GM12878 (cell line): ENCODE measurements at regions not wholly inside any gene's neighbourhood (a gene's known extent, or its start where the extent isn't known, plus 50 kb on each side); places are given as distances from the start of the nearest gene placed in this dataset.

Experiments used
- ATAC-seq: fragments of 200-7000 bp; cut with Tn5 transposase; 3 replicates; pipeline ENCODE4 v1.9.1; 2020; ENCODE audit warnings: mild to moderate bottlenecking, moderate library complexity
- BruUV-seq: library from RNA; stranded (reverse); fragments of 400-500 nt; replicated peaks from 2 replicates; lab custom pipeline; 2021; lab: Mats Ljungman, UMichigan
- CTCF ChIA-PET: fragments of 300-600 bp; sonication (Branson Sonifier 250); formaldehyde crosslinking; extraction: SDS; loops from one replicate; lab custom pipeline; 2021; ENCODE audit warnings: inconsistent platforms; lab: Yijun Ruan, JAX
- POLR2A ChIA-PET: fragments of 350-600 bp; formaldehyde crosslinking; extraction: SDS; loops from one replicate; lab custom pipeline; 2021; ENCODE audit warnings: inconsistent platforms; lab: Charles Lee
- RAD21 ChIA-PET: fragments of 300-600 bp; sonication (Branson Sonifier 250); formaldehyde crosslinking; loops from one replicate; lab custom pipeline; 2023; ENCODE audit warnings: antibody characterized with exemption; ENCODE audit not compliant: unreplicated experiment; lab: Charles Lee
- SMC1A ChIA-PET: fragments of 300-600 bp; sonication (Branson Sonifier 250); formaldehyde crosslinking; loops from one replicate; lab custom pipeline; 2023; ENCODE audit not compliant: unreplicated experiment, uncharacterized antibody; lab: Charles Lee
- DNase-seq: peaks from one replicate; pipeline ENCODE4 v3.0.0-alpha.2; 2011; ENCODE audit warnings: low read depth, low spot score
- FAIRE-seq: peaks from 3 replicates; lab custom pipeline; 2011; peaks lifted over from hg19 to GRCh38; lab: Jason Lieb, UNC
- H2AFZ ChIP-seq: 2 replicates; pipeline ENCODE4 v1.6.0; 2011; ENCODE audit warnings: low read depth, low read length, control low read depth; ENCODE audit not compliant: control insufficient read depth
- H3K27ac ChIP-seq: 2 replicates; pipeline ENCODE4 v1.5.1; 2011; ENCODE audit warnings: control low read depth; ENCODE audit not compliant: control insufficient read depth, insufficient read depth
- H3K27me3 ChIP-seq, 2 experiments: replicated peaks in 1 of 2; 2 replicates each; pipeline versions ENCODE4 v1.6.0 to v1.6.1; 2011; ENCODE audit warnings: low read length in 1 of 2; ENCODE audit not compliant: control insufficient read depth in 2 of 2, insufficient read depth in 2 of 2
- H3K36me3 ChIP-seq, 2 experiments: 2 replicates each; pipeline ENCODE4 v1.5.1; 2011; ENCODE audit warnings: low read length in 1 of 2; ENCODE audit not compliant: control insufficient read depth in 2 of 2, insufficient read depth in 2 of 2
- H3K4me1 ChIP-seq: 2 replicates; pipeline ENCODE4 v1.6.1; 2011; ENCODE audit warnings: mild to moderate bottlenecking, low read length, moderate library complexity, mixed read lengths; ENCODE audit not compliant: control insufficient read depth, insufficient read depth
- H3K4me2 ChIP-seq: 2 replicates; pipeline ENCODE4 v1.6.0; 2011; ENCODE audit warnings: control low read depth; ENCODE audit not compliant: control insufficient read depth, insufficient read depth
- H3K4me3 ChIP-seq: fragments of 200-600 bp; sonication (generic); 2 replicates; pipeline ENCODE4 v1.5.1; 2016
- H3K79me2 ChIP-seq: 2 replicates; pipeline ENCODE4 v1.6.0; 2011; ENCODE audit warnings: low read length; ENCODE audit not compliant: control insufficient read depth, insufficient read depth
- H3K9ac ChIP-seq: 2 replicates; pipeline ENCODE4 v1.8.0; 2011; ENCODE audit warnings: low read length, control low read depth, mixed read lengths; ENCODE audit not compliant: control insufficient read depth, insufficient read depth
- H3K9me3 ChIP-seq: replicated peaks from 3 replicates; pipeline ENCODE4 v1.5.1; 2011; ENCODE audit warnings: mild to moderate bottlenecking, low read length; ENCODE audit not compliant: control insufficient read depth, insufficient read depth
- H4K20me1 ChIP-seq: 2 replicates; pipeline ENCODE4 v1.6.0; 2011; ENCODE audit not compliant: control insufficient read depth, insufficient read depth
- BHLHE40 ChIP-seq, 2 experiments: fragments of 450-650 bp in 1 of 2; IDR thresholded peaks; 2 replicates each; pipeline ENCODE4 v1.6.1; 2011 to 2017; ENCODE audit warnings: low read depth in 2 of 2, borderline replicate concordance in 1 of 2, improper control_type of control experiment in 1 of 2, low read length in 1 of 2, mild to moderate bottlenecking in 1 of 2
- CBX5 ChIP-seq: sonication (generic); IDR thresholded peaks from 2 replicates; pipeline ENCODE4 v1.6.1; 2016; ENCODE audit warnings: low read depth, moderate library complexity, mild to moderate bottlenecking, inconsistent platforms
- EP300 ChIP-seq, 2 experiments: fragments of 150-350 bp in 1 of 2; IDR thresholded peaks; 2 replicates each; pipeline ENCODE4 v1.6.1; 2011 to 2012; ENCODE audit warnings: low read depth in 2 of 2, low read length in 2 of 2, borderline replicate concordance in 1 of 2, improper control_type of control experiment in 1 of 2, inconsistent platforms in 1 of 2; ENCODE audit not compliant: control insufficient read depth in 1 of 2
- EZH2 ChIP-seq: IDR thresholded peaks from 2 replicates; pipeline ENCODE4 v1.6.1; 2012; ENCODE audit warnings: low read depth, mild to moderate bottlenecking, control low read depth, inconsistent platforms, low read length, borderline replicate concordance; ENCODE audit not compliant: control insufficient read depth
- GABPA ChIP-seq: IDR thresholded peaks from 2 replicates; pipeline ENCODE4 v1.6.1; 2014; ENCODE audit warnings: antibody characterized with exemption, low read depth, mild to moderate bottlenecking, inconsistent platforms
- IRF5 ChIP-seq: fragments of 450-650 bp; IDR thresholded peaks from 2 replicates; pipeline ENCODE4 v1.6.1; 2017; ENCODE audit warnings: borderline replicate concordance
- KAT2A ChIP-seq: conservative IDR thresholded peaks from 2 replicates; pipeline ENCODE4 v1.6.1; 2011; ENCODE audit warnings: low read depth, low read length; ENCODE audit not compliant: control insufficient read depth
- MEF2B ChIP-seq: fragments of 450-650 bp; IDR thresholded peaks from 2 replicates; pipeline ENCODE4 v1.6.1; 2018; ENCODE audit warnings: mild to moderate bottlenecking, moderate library complexity; ENCODE audit not compliant: partially characterized antibody, poor library complexity, severe bottlenecking
- NKRF ChIP-seq: fragments of 450-650 bp; conservative IDR thresholded peaks from 2 replicates; pipeline ENCODE4 v1.6.1; 2017; ENCODE audit warnings: mild to moderate bottlenecking, moderate library complexity
- NRF1 ChIP-seq: conservative IDR thresholded peaks from 2 replicates; pipeline ENCODE4 v1.6.1; 2011; ENCODE audit warnings: mild to moderate bottlenecking, low read depth, low read length, improper control_type of control experiment
- PAX5 ChIP-seq: IDR thresholded peaks from 2 replicates; pipeline ENCODE4 v1.6.1; 2011; ENCODE audit warnings: low read depth, low read length, borderline replicate concordance
- RUNX3 ChIP-seq: IDR thresholded peaks from 2 replicates; pipeline ENCODE4 v1.6.1; 2012; ENCODE audit warnings: low read length, inconsistent platforms
- SMC3 ChIP-seq: IDR thresholded peaks from 2 replicates; pipeline ENCODE4 v1.6.1; 2011; ENCODE audit warnings: low read length, improper control_type of control experiment, borderline replicate concordance
- SP1 ChIP-seq: IDR thresholded peaks from one replicate; pipeline ENCODE4 v1.6.1; 2011; ENCODE audit warnings: low read depth, low read length
- STAT3 ChIP-seq: IDR thresholded peaks from 2 replicates; pipeline ENCODE4 v1.6.1; 2011; ENCODE audit warnings: low read depth, low read length, improper control_type of control experiment
- SUZ12 ChIP-seq: fragments of 200-600 bp; sonication (generic); IDR thresholded peaks from one replicate; pipeline ENCODE4 v1.6.1; 2018; ENCODE audit warnings: antibody characterized with exemption, mild to moderate bottlenecking; ENCODE audit not compliant: unreplicated experiment
- USF1 ChIP-seq: IDR thresholded peaks from 2 replicates; pipeline ENCODE4 v1.6.1; 2011; ENCODE audit warnings: borderline replicate concordance, low read depth, mild to moderate bottlenecking, moderate library complexity, mixed read lengths, low read length; ENCODE audit not compliant: insufficient read depth; ENCODE audit errors: extremely low read length
- ZBTB11 ChIP-seq: fragments of 450-650 bp; formaldehyde crosslinking; IDR thresholded peaks from 2 replicates; pipeline ENCODE4 v1.5.0; 2022; ENCODE audit warnings: mild to moderate bottlenecking, missing genetic modification characterization
- WGBS: methylation state at CpG from one replicate; pipeline ENCODE4 v1.1.6; 2016; ENCODE audit warnings: low lambda C conversion rate; ENCODE audit not compliant: insufficient replicate concordance, insufficient coverage; ENCODE audit errors: missing lambda C conversion rate; 5-methylcytosine and 5-hydroxymethylcytosine counted together
- in situ Hi-C: fragments of 300-500 bp; cut with MboI; formaldehyde crosslinking; loops from 9 replicates; pipeline ENCODE4 v1.14.3; 2018; ENCODE audit warnings: mixed read lengths
- intact Hi-C: fragments of 100-400 bp; cut with micrococcal nuclease; formaldehyde crosslinking; loops from one replicate; pipeline ENCODE4 v1.14.2; 2022; ENCODE audit not compliant: unreplicated experiment

- TF ChIP-seq CBX5 (no peak), SP1 (no peak), SMC3 (no peak), IRF5 (no peak), EZH2 (no peak), MEF2B (no peak), BHLHE40 (IDR thresholded peaks at IDR 0.05; ENCODE audit: borderline replicate concordance in 1 of 2, low read depth in 2 of 2, low read length in 1 of 2) (no peak), ZBTB11 (CRISPR knock-in tag) (no peak), NKRF (no peak), PAX5 (no peak), USF1 (no peak), NRF1 (no peak), SUZ12 (no peak), STAT3 (no peak), GABPA (no peak), EP300 (IDR thresholded peaks at IDR 0.05; ENCODE audit: borderline replicate concordance in 1 of 2, control insufficient read depth in 1 of 2, low read depth in 2 of 2, low read length in 2 of 2) (no peak), RUNX3 (no peak), KAT2A (no peak)
- H3K4me2 ChIP-seq, result no peak overlapping the region
- POLR2A ChIA-PET, result no interaction called here
- intact Hi-C loops (no loop called here), in situ Hi-C loops (no loop called here)
- H4K20me1 ChIP-seq, result no peaks in the 10 kb centered on the region
- H2AFZ ChIP-seq, result no peak overlapping the region
- no peaks in the 10 kb centered on the region for H3K4me1 ChIP-seq
- no peaks in the 10 kb centered on the region for H3K79me2 ChIP-seq
- H3K27ac ChIP-seq, result no peak overlapping the region
- FAIRE-seq, result no peak
- no peak for ATAC-seq
- no peaks in the 10 kb centered on the region for H3K9me3 ChIP-seq
- RAD21 ChIA-PET, result no interaction called here
- no TSS peak for BruUV-seq
- no peak overlapping the region for H3K4me3 ChIP-seq
- CTCF ChIA-PET, result no interaction called here
- SMC1A ChIA-PET, result no interaction called here
- DNase-seq, result no peak
- 10% methylated on average over 4 of the region's 4 CpGs for WGBS
- H3K36me3 ChIP-seq, result no peaks in the 10 kb centered on the region
- no peak overlapping the region for H3K9ac ChIP-seq
- H3K27me3 ChIP-seq, result no peaks in the 10 kb centered on the region
Observed at GRCh38 chr6:167429353-167429752, 104.5 kb downstream of the TTLL2 start.
